OCI-LY1 (cell line): ENCODE measurements at regions not wholly inside any gene's neighbourhood (a gene's known extent, or its start where the extent isn't known, plus 50 kb on each side); places are given as distances from the start of the nearest gene placed in this dataset.

Source experiments
- EZH2 ChIP-seq: fragments of 200-600 bp; sonication (generic), shearing (Covaris generic); IDR thresholded peaks from 2 replicates; pipeline ENCODE4 v1.8.0; 2017; ENCODE audit warnings: borderline replicate concordance, mixed run types, mild to moderate bottlenecking, antibody characterized with exemption, low read length, moderate library complexity, mixed read lengths
- TF ChIP-seq, protein P1 (sequence below): fragments of 200-600 bp; sonication (generic), shearing (Covaris generic); IDR thresholded peaks from 2 replicates; pipeline ENCODE4 v1.5.1; 2017; ENCODE audit warnings: mild to moderate bottlenecking, antibody characterized with exemption, low read length, moderate library complexity, mixed read lengths

DNA sequence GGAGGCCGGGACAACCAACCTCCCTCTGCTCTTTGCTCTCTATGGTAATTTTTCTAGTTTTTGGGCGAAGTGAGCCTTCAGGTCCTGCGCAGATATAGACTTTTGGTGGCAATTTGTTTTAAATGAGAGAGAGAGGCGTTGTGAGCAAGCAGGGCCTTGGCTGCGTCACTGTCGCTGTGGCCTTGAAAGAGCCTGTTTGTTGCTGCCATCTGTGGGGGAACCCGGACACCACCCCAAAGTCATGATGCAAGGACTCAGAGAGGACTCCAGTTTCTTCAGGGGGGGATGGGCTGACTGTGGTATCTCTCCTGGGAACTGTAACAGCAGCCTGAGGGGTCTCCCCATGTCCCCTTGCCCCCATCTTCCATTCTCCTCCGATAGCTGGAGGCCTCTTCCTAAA lies 462.7 kb upstream of the SULF2 start:
- TF ChIP-seq, protein P1, sequence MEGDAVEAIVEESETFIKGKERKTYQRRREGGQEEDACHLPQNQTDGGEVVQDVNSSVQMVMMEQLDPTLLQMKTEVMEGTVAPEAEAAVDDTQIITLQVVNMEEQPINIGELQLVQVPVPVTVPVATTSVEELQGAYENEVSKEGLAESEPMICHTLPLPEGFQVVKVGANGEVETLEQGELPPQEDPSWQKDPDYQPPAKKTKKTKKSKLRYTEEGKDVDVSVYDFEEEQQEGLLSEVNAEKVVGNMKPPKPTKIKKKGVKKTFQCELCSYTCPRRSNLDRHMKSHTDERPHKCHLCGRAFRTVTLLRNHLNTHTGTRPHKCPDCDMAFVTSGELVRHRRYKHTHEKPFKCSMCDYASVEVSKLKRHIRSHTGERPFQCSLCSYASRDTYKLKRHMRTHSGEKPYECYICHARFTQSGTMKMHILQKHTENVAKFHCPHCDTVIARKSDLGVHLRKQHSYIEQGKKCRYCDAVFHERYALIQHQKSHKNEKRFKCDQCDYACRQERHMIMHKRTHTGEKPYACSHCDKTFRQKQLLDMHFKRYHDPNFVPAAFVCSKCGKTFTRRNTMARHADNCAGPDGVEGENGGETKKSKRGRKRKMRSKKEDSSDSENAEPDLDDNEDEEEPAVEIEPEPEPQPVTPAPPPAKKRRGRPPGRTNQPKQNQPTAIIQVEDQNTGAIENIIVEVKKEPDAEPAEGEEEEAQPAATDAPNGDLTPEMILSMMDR = no peak
- TF ChIP-seq EZH2 = no peak
